ENCODE measurements at regions not wholly inside any gene's neighbourhood (a gene's known extent, or its start where the extent isn't known, plus 50 kb on each side); places are given as distances from the start of the nearest gene placed in this dataset.

DNA sequence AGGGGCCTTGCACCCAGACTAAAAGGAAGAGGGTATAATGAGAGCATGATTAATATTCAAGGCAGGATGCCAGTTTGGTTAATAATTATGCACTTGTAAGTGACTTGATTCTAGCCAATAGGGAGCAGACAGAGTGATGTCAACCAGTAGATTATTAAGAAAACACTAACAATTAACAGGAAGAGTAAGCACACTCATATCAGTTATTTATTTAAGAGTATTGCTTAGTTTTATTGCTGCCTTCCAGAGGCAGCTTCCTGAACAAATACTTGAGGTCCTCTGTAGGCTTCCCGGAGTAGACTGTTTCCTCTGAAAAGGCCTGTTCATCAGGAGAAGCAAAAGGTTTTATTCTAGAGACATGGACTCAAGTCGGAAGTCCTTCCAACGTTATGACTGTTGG is 129.1 kb upstream of the AFF2 start:
- no peak for DNase-seq (ENCODE audit: low read depth in 2 of 2)
- no peak overlapping the region for H3K4me3 ChIP-seq (replicated peaks in 1 of 2; ENCODE audit: low read depth in 2 of 2, low read length in 2 of 2)
- TF ChIP-seq, protein P1, sequence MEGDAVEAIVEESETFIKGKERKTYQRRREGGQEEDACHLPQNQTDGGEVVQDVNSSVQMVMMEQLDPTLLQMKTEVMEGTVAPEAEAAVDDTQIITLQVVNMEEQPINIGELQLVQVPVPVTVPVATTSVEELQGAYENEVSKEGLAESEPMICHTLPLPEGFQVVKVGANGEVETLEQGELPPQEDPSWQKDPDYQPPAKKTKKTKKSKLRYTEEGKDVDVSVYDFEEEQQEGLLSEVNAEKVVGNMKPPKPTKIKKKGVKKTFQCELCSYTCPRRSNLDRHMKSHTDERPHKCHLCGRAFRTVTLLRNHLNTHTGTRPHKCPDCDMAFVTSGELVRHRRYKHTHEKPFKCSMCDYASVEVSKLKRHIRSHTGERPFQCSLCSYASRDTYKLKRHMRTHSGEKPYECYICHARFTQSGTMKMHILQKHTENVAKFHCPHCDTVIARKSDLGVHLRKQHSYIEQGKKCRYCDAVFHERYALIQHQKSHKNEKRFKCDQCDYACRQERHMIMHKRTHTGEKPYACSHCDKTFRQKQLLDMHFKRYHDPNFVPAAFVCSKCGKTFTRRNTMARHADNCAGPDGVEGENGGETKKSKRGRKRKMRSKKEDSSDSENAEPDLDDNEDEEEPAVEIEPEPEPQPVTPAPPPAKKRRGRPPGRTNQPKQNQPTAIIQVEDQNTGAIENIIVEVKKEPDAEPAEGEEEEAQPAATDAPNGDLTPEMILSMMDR (IDR thresholded peaks at IDR 0.05; ENCODE audit: low read depth, low read length) = no peak

DNA sequence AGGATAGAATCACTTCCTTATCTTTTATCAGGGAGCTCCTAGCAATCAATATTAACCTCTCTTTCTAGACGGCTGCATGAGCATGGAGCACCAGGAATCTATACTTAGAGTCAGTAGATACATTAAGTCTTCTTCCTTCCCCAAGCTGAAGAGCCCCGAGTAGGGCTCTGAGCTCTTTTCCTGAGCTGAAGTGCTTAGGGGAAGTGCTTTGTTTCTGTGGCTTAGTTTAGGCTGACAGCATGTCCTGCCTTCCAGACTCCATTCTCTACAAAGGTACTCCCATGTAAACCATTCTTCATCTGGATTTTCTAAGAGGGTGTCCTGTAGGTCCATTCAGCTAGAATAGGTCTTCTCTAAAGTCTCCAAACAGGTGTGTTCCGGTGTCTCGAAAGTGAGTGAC is 127.5 kb upstream of the AFF2 start:
- TF ChIP-seq, protein P1 (IDR thresholded peaks at IDR 0.05; ENCODE audit: low read depth, low read length) = no peak
- no peak for DNase-seq (ENCODE audit: low read depth in 2 of 2)
- no peak overlapping the region for H3K4me3 ChIP-seq (replicated peaks in 1 of 2; ENCODE audit: low read depth in 2 of 2, low read length in 2 of 2)

- H3K4me3 ChIP-seq (replicated peaks in 1 of 2; ENCODE audit: low read depth in 2 of 2, low read length in 2 of 2) = no peak overlapping the region
- TF ChIP-seq, protein P1 (IDR thresholded peaks at IDR 0.05; ENCODE audit: low read depth, low read length) = no peak
- DNase-seq (ENCODE audit: low read depth in 2 of 2) = no peak
These were observed 124.1 kb upstream of the AFF2 start for GRCh38 chrX:148376342-148376741.

GRCh38 chrX:148380107-148380506 is 120.3 kb upstream of the AFF2 start:
- DNase-seq (ENCODE audit: low read depth in 2 of 2) = no peak
- TF ChIP-seq, protein P1 (IDR thresholded peaks at IDR 0.05; ENCODE audit: low read depth, low read length) = no peak
- H3K4me3 ChIP-seq (replicated peaks in 1 of 2; ENCODE audit: low read depth in 2 of 2, low read length in 2 of 2) = no peak overlapping the region

DNA sequence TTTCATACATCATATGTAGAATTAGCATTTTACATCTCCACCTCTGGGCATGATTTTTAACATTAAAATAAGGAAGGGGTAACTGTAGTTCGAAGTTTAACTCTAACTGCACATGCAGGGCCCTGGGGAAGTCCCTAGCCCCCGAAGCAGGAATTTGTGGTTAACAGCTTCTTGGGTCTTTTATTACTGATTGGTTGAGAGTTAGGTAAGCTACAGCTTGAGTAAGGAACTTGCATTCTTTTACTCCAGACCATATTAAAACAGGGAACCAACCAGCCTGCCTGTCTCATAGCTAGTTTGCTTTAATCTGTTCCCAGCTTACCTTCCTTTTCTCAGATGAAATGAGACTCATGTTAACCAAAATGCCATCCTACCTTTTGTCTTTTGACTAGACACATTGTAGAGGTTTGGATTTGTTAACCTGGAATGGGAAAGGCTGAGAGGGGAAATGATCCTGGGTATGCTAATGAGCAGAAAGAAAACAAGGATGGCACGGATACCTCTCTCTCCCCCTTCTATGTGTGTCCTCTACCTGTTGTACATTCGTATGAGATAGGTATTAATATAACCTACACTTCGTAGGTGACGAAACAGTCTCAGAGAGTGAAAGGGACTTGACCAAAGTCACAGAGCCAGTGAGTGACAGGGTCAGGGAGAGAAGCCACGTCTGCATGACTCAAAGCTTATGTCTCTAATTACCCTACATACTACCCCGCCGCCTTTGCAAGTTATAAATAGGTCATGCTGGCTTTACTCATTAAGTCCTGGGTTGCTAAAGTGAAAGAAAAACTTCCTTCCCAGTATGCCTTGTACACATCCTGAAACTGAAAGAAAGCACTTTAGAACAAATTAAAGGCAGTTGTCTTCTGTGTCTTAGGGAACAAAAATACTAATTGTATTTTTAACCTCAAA is 119.5 kb upstream of the AFF2 start:
- H3K4me3 ChIP-seq (replicated peaks in 1 of 2; ENCODE audit: low read depth in 2 of 2, low read length in 2 of 2) = no peak overlapping the region
- no peak for DNase-seq (ENCODE audit: low read depth in 2 of 2)
- TF ChIP-seq, protein P1 (IDR thresholded peaks at IDR 0.05; ENCODE audit: low read depth, low read length) = no peak

GRCh38 chrX:148381603-148382002 is 118.8 kb upstream of the AFF2 start:
- TF ChIP-seq, protein P1 (IDR thresholded peaks at IDR 0.05; ENCODE audit: low read depth, low read length) = no peak
- no peak overlapping the region for H3K4me3 ChIP-seq (replicated peaks in 1 of 2; ENCODE audit: low read depth in 2 of 2, low read length in 2 of 2)
- DNase-seq (ENCODE audit: low read depth in 2 of 2) = no peak
